HepG2 (cell line): ENCODE measurements at regions not wholly inside any gene's neighbourhood (a gene's known extent, or its start where the extent isn't known, plus 50 kb on each side); places are given as distances from the start of the nearest gene placed in this dataset.

Experiments
- EZH2 ChIP-seq: conservative IDR thresholded peaks from 2 replicates; pipeline ENCODE4 v1.6.1; 2012; ENCODE audit warnings: mild to moderate bottlenecking, low read depth, low read length, moderate library complexity
- HNF4G ChIP-seq, 2 experiments: sonication (generic) in 1 of 2; formaldehyde crosslinking in 1 of 2; IDR thresholded peaks; 2 replicates each; pipeline versions ENCODE4 v1.4.0 to v1.6.1; 2011 to 2020; ENCODE audit warnings: borderline replicate concordance in 2 of 2, low read depth in 2 of 2, mild to moderate bottlenecking in 2 of 2, low read length in 1 of 2, missing genetic modification reagents in 1 of 2, moderate library complexity in 1 of 2
- JUND ChIP-seq: sonication (generic); formaldehyde crosslinking; IDR thresholded peaks from 2 replicates; pipeline ENCODE4 v1.8.0; 2022; ENCODE audit warnings: mild to moderate bottlenecking, missing genetic modification reagents
- SIN3B ChIP-seq: fragments of 150-350 bp; IDR thresholded peaks from 2 replicates; pipeline ENCODE4 v1.6.1; 2014; ENCODE audit warnings: low read length
- TCF7L2 ChIP-seq: IDR thresholded peaks from 2 replicates; pipeline ENCODE4 v1.6.1; 2011; ENCODE audit warnings: mild to moderate bottlenecking, low read depth, low read length, moderate library complexity
- ZNF296 ChIP-seq: sonication (generic); formaldehyde crosslinking; conservative IDR thresholded peaks from 2 replicates; pipeline ENCODE4 v1.5.0; 2020; ENCODE audit warnings: mild to moderate bottlenecking, missing genetic modification reagents
- ZNF510 ChIP-seq: sonication (generic); formaldehyde crosslinking; IDR thresholded peaks from 2 replicates; pipeline ENCODE4 v1.4.0; 2020; ENCODE audit warnings: low read depth, mild to moderate bottlenecking, missing genetic modification reagents
- TF ChIP-seq, protein P1 (sequence below): sonication (generic); formaldehyde crosslinking; IDR thresholded peaks from 2 replicates; pipeline ENCODE4 v1.5.0; 2020; ENCODE audit warnings: mild to moderate bottlenecking, missing genetic modification reagents, moderate library complexity

DNA sequence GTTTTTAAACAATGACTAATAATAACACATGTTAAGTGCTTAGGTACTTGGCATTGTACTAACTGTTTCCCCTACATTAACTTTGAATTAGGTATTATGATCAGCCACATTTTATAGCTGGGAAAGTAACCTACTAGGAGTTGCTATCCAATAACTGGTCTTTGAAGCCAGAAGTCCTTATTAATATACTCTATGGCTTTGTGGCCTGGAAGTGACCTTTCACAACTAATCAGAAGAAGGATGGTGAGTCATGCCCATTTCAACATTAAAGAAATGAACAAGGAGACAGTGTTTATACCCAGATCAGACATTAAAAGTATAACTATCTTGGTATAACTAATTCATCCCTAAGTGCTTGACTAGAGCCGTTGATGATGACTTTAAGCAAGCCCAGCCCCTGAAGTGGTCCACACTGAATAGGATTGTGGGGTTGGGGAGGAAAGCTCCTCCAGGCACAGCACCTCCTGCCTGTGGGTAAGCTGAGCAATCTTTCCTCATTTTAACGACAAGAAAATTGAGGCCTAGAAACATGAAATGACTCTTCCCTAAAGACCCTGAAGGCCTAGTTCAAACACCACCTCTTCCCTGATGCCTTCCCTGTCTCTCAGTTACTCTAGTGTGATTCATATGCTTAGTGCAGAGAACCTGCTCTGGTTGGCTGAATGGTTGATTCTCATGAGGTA lies 71.6 kb upstream of the RFX8 start:
- TF ChIP-seq ZNF510 (CRISPR knock-in tag) (no peak), TCF7L2 (no peak), HNF4G (IDR thresholded peaks at IDR 0.05; ENCODE audit: borderline replicate concordance, low read depth, low read length) (no peak), HNF4G (CRISPR knock-in tag; IDR thresholded peaks at IDR 0.05; ENCODE audit: borderline replicate concordance, low read depth) (no peak), JUND (no peak), ZNF296 (no peak), SIN3B (no peak), EZH2 (no peak)
- TF ChIP-seq, protein P1, sequence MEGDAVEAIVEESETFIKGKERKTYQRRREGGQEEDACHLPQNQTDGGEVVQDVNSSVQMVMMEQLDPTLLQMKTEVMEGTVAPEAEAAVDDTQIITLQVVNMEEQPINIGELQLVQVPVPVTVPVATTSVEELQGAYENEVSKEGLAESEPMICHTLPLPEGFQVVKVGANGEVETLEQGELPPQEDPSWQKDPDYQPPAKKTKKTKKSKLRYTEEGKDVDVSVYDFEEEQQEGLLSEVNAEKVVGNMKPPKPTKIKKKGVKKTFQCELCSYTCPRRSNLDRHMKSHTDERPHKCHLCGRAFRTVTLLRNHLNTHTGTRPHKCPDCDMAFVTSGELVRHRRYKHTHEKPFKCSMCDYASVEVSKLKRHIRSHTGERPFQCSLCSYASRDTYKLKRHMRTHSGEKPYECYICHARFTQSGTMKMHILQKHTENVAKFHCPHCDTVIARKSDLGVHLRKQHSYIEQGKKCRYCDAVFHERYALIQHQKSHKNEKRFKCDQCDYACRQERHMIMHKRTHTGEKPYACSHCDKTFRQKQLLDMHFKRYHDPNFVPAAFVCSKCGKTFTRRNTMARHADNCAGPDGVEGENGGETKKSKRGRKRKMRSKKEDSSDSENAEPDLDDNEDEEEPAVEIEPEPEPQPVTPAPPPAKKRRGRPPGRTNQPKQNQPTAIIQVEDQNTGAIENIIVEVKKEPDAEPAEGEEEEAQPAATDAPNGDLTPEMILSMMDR (CRISPR knock-in tag), result no peak
